Parathyroid adenoma (tissue), 2 donors: ENCODE measurements at regions not wholly inside any gene's neighbourhood (a gene's known extent, or its start where the extent isn't known, plus 50 kb on each side); places are given as distances from the start of the nearest gene placed in this dataset.

Source experiments
- H2AFZ ChIP-seq: fragments of 300-600 bp; sonication (generic); one replicate; pipeline ENCODE4 v1.7.0; 2017; ENCODE audit warnings: antibody characterized with exemption, mild to moderate bottlenecking
- H3K27ac ChIP-seq: fragments of 300-600 bp; sonication (generic); one replicate; pipeline ENCODE4 v1.7.0; 2017
- H3K27me3 ChIP-seq: fragments of 300-600 bp; sonication (generic); one replicate; pipeline ENCODE4 v1.7.0; 2017; ENCODE audit warnings: low read length; ENCODE audit not compliant: control insufficient read depth, insufficient read depth
- H3K36me3 ChIP-seq: fragments of 300-600 bp; sonication (generic); one replicate; pipeline ENCODE4 v1.7.0; 2017; ENCODE audit warnings: low read length; ENCODE audit not compliant: control insufficient read depth, insufficient read depth
- H3K4me1 ChIP-seq: fragments of 300-600 bp; sonication (generic); one replicate; pipeline ENCODE4 v1.7.0; 2017; ENCODE audit warnings: control low read depth
- H3K4me2 ChIP-seq: fragments of 300-600 bp; sonication (generic); one replicate; pipeline ENCODE4 v1.7.0; 2017; ENCODE audit warnings: low read length
- H3K4me3 ChIP-seq: fragments of 300-600 bp; sonication (generic); one replicate; pipeline ENCODE4 v1.7.0; 2017; ENCODE audit warnings: low read depth, low read length
- H3K79me2 ChIP-seq: fragments of 300-600 bp; sonication (generic); one replicate; pipeline ENCODE4 v1.7.0; 2017; ENCODE audit warnings: control low read depth
- H3K9ac ChIP-seq: fragments of 300-600 bp; sonication (generic); one replicate; pipeline ENCODE4 v1.7.0; 2017; ENCODE audit warnings: mild to moderate bottlenecking
- H3K9me3 ChIP-seq: fragments of 300-600 bp; sonication (generic); one replicate; pipeline ENCODE4 v1.7.0; 2017; ENCODE audit warnings: low read length; ENCODE audit not compliant: control insufficient read depth
- CTCF ChIP-seq: fragments of 300-600 bp; sonication (generic); IDR thresholded peaks from one replicate; pipeline ENCODE4 v1.7.0; 2017; ENCODE audit warnings: antibody characterized with exemption, mild to moderate bottlenecking
- donor health status: primary hyperparathyroidism.

- Histone ChIP-seq H3K27ac (no peak overlapping the region), H3K4me3 (no peak overlapping the region), H3K79me2 (no peaks in the 10 kb centered on the region), H3K36me3 (no peaks in the 10 kb centered on the region), H3K9ac (no peak overlapping the region), H2AFZ (no peak overlapping the region), H3K27me3 (no peaks in the 10 kb centered on the region), H3K4me1 (no peaks in the 10 kb centered on the region), H3K4me2 (no peak overlapping the region), H3K9me3 (no peaks in the 10 kb centered on the region)
- TF ChIP-seq CTCF, result no peak
These were observed 343.3 kb upstream of the CDH9 start for GRCh38 chr5:27381686-27382085.

GRCh38 chr5:27377626-27378025, 339.2 kb upstream of the CDH9 start:
- no peak for TF ChIP-seq CTCF
- no peak overlapping the region for H3K4me3 ChIP-seq

GRCh38 chr5:27353970-27354369, 315.6 kb upstream of the CDH9 start:
- Histone ChIP-seq H3K36me3 (no peaks in the 10 kb centered on the region), H3K27me3 (no peaks in the 10 kb centered on the region), H3K4me3 (no peak overlapping the region), H3K27ac (no peak overlapping the region), H3K4me2 (no peak overlapping the region), H3K4me1 (no peaks in the 10 kb centered on the region), H3K9ac (no peak overlapping the region), H3K9me3 (no peaks in the 10 kb centered on the region), H2AFZ (no peak overlapping the region), H3K79me2 (no peaks in the 10 kb centered on the region)
- no peak for TF ChIP-seq CTCF

More at GRCh38 chr5:27377626-27378025, 339.2 kb upstream of the CDH9 start:
- Histone ChIP-seq H3K27me3 (no peaks in the 10 kb centered on the region), H3K36me3 (no peaks in the 10 kb centered on the region), H3K4me1 (no peaks in the 10 kb centered on the region), H3K9me3 (no peaks in the 10 kb centered on the region), H3K79me2 (no peaks in the 10 kb centered on the region), H3K27ac (no peak overlapping the region), H3K9ac (no peak overlapping the region), H2AFZ (no peak overlapping the region), H3K4me2 (no peak overlapping the region)

GRCh38 chr5:27353540-27353939, 315.2 kb upstream of the CDH9 start:
- no peak for TF ChIP-seq CTCF
- Histone ChIP-seq H3K4me3 (no peak overlapping the region), H3K79me2 (no peaks in the 10 kb centered on the region), H3K9me3 (no peaks in the 10 kb centered on the region), H3K4me1 (no peaks in the 10 kb centered on the region), H3K27ac (no peak overlapping the region), H3K9ac (no peak overlapping the region), H3K4me2 (no peak overlapping the region), H3K36me3 (no peaks in the 10 kb centered on the region), H2AFZ (no peak overlapping the region), H3K27me3 (no peaks in the 10 kb centered on the region)

- Histone ChIP-seq H3K79me2 (no peaks in the 10 kb centered on the region), H3K36me3 (no peaks in the 10 kb centered on the region)
These were observed 303.0 kb upstream of the CDH9 start for GRCh38 chr5:27341342-27341741.

More at GRCh38 chr5:27341342-27341741, 303.0 kb upstream of the CDH9 start:
- H3K9ac ChIP-seq, result no peak overlapping the region
- H2AFZ ChIP-seq, result no peak overlapping the region
- H3K4me3 ChIP-seq, result no peak overlapping the region
- H3K4me1 ChIP-seq, result no peaks in the 10 kb centered on the region
- H3K27ac ChIP-seq, result no peak overlapping the region
- no peaks in the 10 kb centered on the region for H3K9me3 ChIP-seq
- H3K4me2 ChIP-seq, result no peak overlapping the region
- H3K27me3 ChIP-seq, result no peaks in the 10 kb centered on the region
- TF ChIP-seq CTCF, result no peak
